GM12891 (cell line): ENCODE measurements at regions not wholly inside any gene's neighbourhood (a gene's known extent, or its start where the extent isn't known, plus 50 kb on each side); places are given as distances from the start of the nearest gene placed in this dataset.
"Not testable (repeated sequence)": the region's sequence is repeated elsewhere in the genome, so short reads cannot be mapped to it uniquely, and the experiment has no call there.

Experiments used
- POLR2A ChIP-seq: IDR thresholded peaks from 2 replicates; pipeline ENCODE4 v1.6.1; 2011; ENCODE audit warnings: low read depth, low read length, control low read depth
- POLR2AphosphoS5 ChIP-seq: IDR thresholded peaks from 2 replicates; pipeline ENCODE4 v1.6.1; 2011; ENCODE audit warnings: low read depth, low read length, control low read depth

DNA sequence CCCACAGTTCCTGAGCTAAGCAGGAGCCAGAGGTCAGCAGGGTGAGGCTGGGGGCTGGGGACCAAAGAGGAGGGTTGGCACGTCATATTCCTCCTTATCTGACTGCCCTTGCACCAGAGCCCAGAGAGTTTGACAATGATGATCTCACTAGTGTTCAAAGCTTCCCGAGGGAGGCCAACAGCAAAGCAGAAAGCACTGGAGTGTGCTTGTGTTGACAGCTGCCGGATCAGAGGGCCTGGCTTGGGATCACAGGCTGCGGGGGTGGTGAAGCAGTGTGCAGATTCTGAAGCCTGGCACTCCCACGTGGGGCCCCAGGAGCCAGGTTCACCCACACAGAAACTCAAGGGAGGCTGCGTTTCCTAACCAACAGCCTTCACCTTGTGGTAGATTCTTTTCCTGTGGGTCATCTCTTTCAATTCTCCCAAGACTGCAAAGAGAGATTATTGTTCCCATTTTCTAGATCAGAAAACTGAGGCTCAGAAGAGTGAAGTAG is 89.8 kb downstream of the TRIM43 start:
- TF ChIP-seq POLR2A, POLR2AphosphoS5: not testable (repeated sequence)
